ENCODE measurements at regions not wholly inside any gene's neighbourhood (a gene's known extent, or its start where the extent isn't known, plus 50 kb on each side); places are given as distances from the start of the nearest gene placed in this dataset.
"Not testable (repeated sequence)": the region's sequence is repeated elsewhere in the genome, so short reads cannot be mapped to it uniquely, and the experiment has no call there.

DNA sequence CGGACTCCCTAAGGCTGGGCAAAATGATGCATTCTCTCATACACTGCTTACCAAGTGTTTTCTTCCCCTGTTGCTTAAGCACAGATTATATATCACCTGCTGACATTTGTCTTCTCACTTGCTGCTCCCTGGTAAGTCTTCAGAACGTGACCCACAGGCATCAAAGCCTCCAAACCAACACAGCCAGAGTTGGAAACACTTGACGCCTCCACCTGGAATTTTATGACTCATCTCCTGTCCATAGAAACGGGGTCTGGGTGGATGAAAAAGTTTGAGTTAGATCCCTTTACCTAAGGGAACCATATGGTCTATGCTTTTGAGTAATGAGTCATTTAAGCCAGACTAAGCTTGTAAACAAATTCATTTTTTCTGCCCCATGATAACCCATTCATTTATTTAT lies 251.6 kb downstream of the USP46 start:
- no peak overlapping the region for H3K4me2 ChIP-seq (ENCODE audit: low read depth, low read length)
- no peaks in the 10 kb centered on the region for H3K9me3 ChIP-seq (replicated peaks; ENCODE audit: insufficient read depth, low read length)
- H3K9ac ChIP-seq (ENCODE audit: low read length): no peak overlapping the region
- H4K20me1 ChIP-seq (ENCODE audit: insufficient read depth, low read length): no peaks in the 10 kb centered on the region
- no peaks in the 10 kb centered on the region for H3K36me3 ChIP-seq (replicated peaks; ENCODE audit: insufficient read depth, low read length)
- no peak overlapping the region for H3K4me3 ChIP-seq (ENCODE audit: low read length)
- DNase-seq: no peak
- H3F3A ChIP-seq (ENCODE audit: insufficient read depth, low read length): no peaks in the 10 kb centered on the region
- H3K27ac ChIP-seq (ENCODE audit: low read length): no peak overlapping the region
- no peaks in the 10 kb centered on the region for H3K79me2 ChIP-seq (ENCODE audit: low read length)
- no peaks in the 10 kb centered on the region for H3K9me2 ChIP-seq (replicated peaks; ENCODE audit: insufficient read depth, low read length)
- TF ChIP-seq, protein P1, sequence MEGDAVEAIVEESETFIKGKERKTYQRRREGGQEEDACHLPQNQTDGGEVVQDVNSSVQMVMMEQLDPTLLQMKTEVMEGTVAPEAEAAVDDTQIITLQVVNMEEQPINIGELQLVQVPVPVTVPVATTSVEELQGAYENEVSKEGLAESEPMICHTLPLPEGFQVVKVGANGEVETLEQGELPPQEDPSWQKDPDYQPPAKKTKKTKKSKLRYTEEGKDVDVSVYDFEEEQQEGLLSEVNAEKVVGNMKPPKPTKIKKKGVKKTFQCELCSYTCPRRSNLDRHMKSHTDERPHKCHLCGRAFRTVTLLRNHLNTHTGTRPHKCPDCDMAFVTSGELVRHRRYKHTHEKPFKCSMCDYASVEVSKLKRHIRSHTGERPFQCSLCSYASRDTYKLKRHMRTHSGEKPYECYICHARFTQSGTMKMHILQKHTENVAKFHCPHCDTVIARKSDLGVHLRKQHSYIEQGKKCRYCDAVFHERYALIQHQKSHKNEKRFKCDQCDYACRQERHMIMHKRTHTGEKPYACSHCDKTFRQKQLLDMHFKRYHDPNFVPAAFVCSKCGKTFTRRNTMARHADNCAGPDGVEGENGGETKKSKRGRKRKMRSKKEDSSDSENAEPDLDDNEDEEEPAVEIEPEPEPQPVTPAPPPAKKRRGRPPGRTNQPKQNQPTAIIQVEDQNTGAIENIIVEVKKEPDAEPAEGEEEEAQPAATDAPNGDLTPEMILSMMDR (IDR thresholded peaks at IDR 0.05; ENCODE audit: low read length): no peak
- no peak for TF ChIP-seq EZH2 (optimal IDR thresholded peaks at IDR 0.05; ENCODE audit: low read depth, low read length)
- TF ChIP-seq EZH2phosphoT487 (IDR thresholded peaks at IDR 0.05; ENCODE audit: low read length): no peak
- H3K4me1 ChIP-seq (ENCODE audit: low read length): no peaks in the 10 kb centered on the region
- H3K27me3 ChIP-seq (replicated peaks; ENCODE audit: insufficient read depth, low read length): no peaks in the 10 kb centered on the region
- no peak overlapping the region for H2AFZ ChIP-seq (ENCODE audit: low read length)

DNA sequence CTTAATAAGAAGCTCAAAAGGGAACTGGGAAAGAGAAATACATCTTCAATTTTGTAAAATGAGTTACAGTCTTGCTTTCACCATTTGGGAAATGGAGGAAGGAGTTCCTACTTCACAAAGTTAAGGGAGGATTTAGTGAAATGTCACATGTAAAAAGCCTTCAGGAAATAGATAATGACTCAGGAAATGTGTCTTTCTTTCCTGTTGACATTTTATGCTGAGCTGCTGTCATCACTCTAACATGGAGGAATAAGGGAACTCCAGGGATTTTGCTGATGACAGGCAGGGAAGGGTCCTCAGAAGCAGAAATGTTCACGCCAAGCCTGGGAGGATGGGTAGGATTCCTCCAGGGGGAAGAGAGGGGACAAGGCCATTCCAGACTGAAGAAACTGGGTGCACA lies 251.1 kb downstream of the USP46 start:
- no peaks in the 10 kb centered on the region for H4K20me1 ChIP-seq (ENCODE audit: insufficient read depth, low read length)
- H3K4me2 ChIP-seq (ENCODE audit: low read depth, low read length): no peak overlapping the region
- TF ChIP-seq, protein P1 (IDR thresholded peaks at IDR 0.05; ENCODE audit: low read length): no peak
- no peak for TF ChIP-seq EZH2 (optimal IDR thresholded peaks at IDR 0.05; ENCODE audit: low read depth, low read length)
- TF ChIP-seq EZH2phosphoT487 (IDR thresholded peaks at IDR 0.05; ENCODE audit: low read length): no peak
- no peaks in the 10 kb centered on the region for H3K27me3 ChIP-seq (replicated peaks; ENCODE audit: insufficient read depth, low read length)
- H3K9me2 ChIP-seq (replicated peaks; ENCODE audit: insufficient read depth, low read length): no peaks in the 10 kb centered on the region
- H3K27ac ChIP-seq (ENCODE audit: low read length): no peak overlapping the region
- no peak overlapping the region for H3K9ac ChIP-seq (ENCODE audit: low read length)
- H3K4me3 ChIP-seq (ENCODE audit: low read length): no peak overlapping the region
- H3K4me1 ChIP-seq (ENCODE audit: low read length): no peaks in the 10 kb centered on the region
- H3K79me2 ChIP-seq (ENCODE audit: low read length): no peaks in the 10 kb centered on the region
- H3F3A ChIP-seq (ENCODE audit: insufficient read depth, low read length): no peaks in the 10 kb centered on the region
- no peak overlapping the region for H2AFZ ChIP-seq (ENCODE audit: low read length)
- DNase-seq: no peak
- no peaks in the 10 kb centered on the region for H3K9me3 ChIP-seq (replicated peaks; ENCODE audit: insufficient read depth, low read length)
- H3K36me3 ChIP-seq (replicated peaks; ENCODE audit: insufficient read depth, low read length): no peaks in the 10 kb centered on the region

DNA sequence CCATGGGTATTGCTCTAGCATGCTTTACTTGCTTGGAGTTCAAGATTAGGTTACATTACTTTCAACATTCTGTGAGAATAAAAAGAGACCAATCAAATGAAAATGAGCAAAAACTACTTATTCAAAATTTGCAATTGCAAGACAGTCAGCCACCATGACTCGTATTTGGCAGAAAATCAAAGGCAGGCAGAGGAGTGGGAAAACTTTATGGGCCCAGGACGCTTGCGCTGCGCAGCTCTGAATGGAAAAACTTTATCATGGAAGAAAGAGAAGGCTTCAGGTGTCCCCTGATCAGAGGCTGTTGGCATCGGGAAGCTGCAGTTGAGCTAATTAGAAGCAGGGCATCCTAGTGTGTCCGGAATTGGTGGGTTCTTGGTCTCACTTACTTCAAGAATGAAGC lies 250.6 kb downstream of the USP46 start:
- no peaks in the 10 kb centered on the region for H3K79me2 ChIP-seq (ENCODE audit: low read length)
- no peaks in the 10 kb centered on the region for H3K27me3 ChIP-seq (replicated peaks; ENCODE audit: insufficient read depth, low read length)
- no peaks in the 10 kb centered on the region for H3K36me3 ChIP-seq (replicated peaks; ENCODE audit: insufficient read depth, low read length)
- TF ChIP-seq EZH2 (optimal IDR thresholded peaks at IDR 0.05; ENCODE audit: low read depth, low read length) (no peak), EZH2phosphoT487 (IDR thresholded peaks at IDR 0.05; ENCODE audit: low read length) (no peak)
- TF ChIP-seq, protein P1 (IDR thresholded peaks at IDR 0.05; ENCODE audit: low read length): no peak
- no peak overlapping the region for H3K9ac ChIP-seq (ENCODE audit: low read length)
- no peak overlapping the region for H2AFZ ChIP-seq (ENCODE audit: low read length)
- H3K4me1 ChIP-seq (ENCODE audit: low read length): no peaks in the 10 kb centered on the region
- DNase-seq: no peak
- H3K4me3 ChIP-seq (ENCODE audit: low read length): no peak overlapping the region
- H3K4me2 ChIP-seq (ENCODE audit: low read depth, low read length): no peak overlapping the region
- no peaks in the 10 kb centered on the region for H3K9me3 ChIP-seq (replicated peaks; ENCODE audit: insufficient read depth, low read length)
- H3F3A ChIP-seq (ENCODE audit: insufficient read depth, low read length): no peaks in the 10 kb centered on the region
- no peaks in the 10 kb centered on the region for H3K9me2 ChIP-seq (replicated peaks; ENCODE audit: insufficient read depth, low read length)
- H4K20me1 ChIP-seq (ENCODE audit: insufficient read depth, low read length): no peaks in the 10 kb centered on the region
- H3K27ac ChIP-seq (ENCODE audit: low read length): no peak overlapping the region

DNA sequence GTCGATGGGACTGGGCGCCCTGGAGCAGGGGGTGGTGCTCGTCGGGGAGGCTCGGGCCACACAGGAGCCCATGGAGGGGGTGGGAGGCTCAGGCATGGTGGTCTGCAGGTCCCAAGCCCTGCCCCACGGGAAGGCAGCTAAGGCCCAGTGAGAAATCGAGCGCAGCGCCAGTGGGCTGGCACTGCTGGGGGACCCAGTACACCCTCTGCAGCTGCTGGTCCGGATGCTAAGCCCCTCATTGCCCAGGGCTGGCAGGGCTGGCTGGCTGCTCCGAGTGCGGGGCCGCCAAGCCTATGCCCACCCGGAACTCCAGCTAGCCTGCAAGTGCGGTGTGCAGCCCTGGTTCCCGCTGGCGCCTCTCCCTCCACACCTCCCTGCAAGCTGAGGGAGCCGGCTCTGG lies 249.3 kb downstream of the USP46 start:
- not testable (repeated sequence) for H4K20me1 ChIP-seq (ENCODE audit: insufficient read depth, low read length); H2AFZ ChIP-seq (ENCODE audit: low read length); H3K4me3 ChIP-seq (ENCODE audit: low read length); H3K4me2 ChIP-seq (ENCODE audit: low read depth, low read length); H3K9me2 ChIP-seq (replicated peaks; ENCODE audit: insufficient read depth, low read length); H3F3A ChIP-seq (ENCODE audit: insufficient read depth, low read length); H3K79me2 ChIP-seq (ENCODE audit: low read length); H3K9me3 ChIP-seq (replicated peaks; ENCODE audit: insufficient read depth, low read length); DNase-seq; H3K4me1 ChIP-seq (ENCODE audit: low read length); H3K27ac ChIP-seq (ENCODE audit: low read length); H3K9ac ChIP-seq (ENCODE audit: low read length); H3K36me3 ChIP-seq (replicated peaks; ENCODE audit: insufficient read depth, low read length); H3K27me3 ChIP-seq (replicated peaks; ENCODE audit: insufficient read depth, low read length)
